GM21423 (cell line): ENCODE measurements at regions not wholly inside any gene's neighbourhood (a gene's known extent, or its start where the extent isn't known, plus 50 kb on each side); places are given as distances from the start of the nearest gene placed in this dataset.

Source experiments
- ATAC-seq: cut with Tn5 transposase; IDR thresholded peaks from one replicate; pipeline ENCODE4 v1.9.1; 2021; ENCODE audit warnings: mild to moderate bottlenecking, moderate library complexity; ENCODE audit not compliant: unreplicated experiment

DNA sequence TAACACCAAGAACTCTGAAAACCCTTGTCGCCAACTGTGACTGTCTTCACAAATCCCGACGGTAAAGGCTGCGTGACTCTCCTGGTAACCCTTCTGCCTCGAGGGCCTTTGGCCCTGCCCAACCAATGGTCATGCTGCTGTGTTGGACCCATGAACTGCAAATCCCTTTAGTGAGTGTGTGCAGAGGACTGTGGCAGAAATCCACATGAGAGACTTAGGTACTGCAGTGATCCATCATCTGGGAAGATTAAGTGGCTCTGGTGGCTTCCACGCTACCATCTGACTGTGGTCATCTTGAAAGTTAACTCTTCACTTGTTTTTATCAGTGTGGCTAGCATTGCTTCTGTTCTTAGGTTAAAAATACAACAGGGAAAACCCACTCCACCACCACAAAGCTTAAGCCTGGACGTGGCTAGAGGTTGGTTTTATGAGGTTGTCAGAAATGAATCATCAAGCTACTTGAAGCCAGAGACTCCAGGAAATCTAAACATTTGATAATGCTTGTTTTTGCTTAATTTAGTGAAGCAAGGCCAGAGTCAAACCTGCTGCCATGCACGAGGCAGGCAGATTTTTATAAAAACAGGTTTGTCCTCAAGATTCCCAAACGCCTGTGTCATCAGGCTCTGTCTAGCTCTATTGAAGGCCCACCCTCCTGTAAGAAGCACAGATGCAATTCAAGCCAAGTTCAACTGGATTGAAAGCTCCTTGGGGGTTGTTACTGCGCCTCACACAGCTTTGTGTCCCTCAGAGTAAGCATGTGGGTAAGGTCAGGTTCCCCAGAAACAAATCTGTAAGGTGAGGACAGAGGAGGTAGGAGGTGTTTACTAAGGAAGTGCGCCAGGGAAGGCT is 52.7 kb upstream of the ERCC6L2 start:
- ATAC-seq, result peak; percentile 83

DNA sequence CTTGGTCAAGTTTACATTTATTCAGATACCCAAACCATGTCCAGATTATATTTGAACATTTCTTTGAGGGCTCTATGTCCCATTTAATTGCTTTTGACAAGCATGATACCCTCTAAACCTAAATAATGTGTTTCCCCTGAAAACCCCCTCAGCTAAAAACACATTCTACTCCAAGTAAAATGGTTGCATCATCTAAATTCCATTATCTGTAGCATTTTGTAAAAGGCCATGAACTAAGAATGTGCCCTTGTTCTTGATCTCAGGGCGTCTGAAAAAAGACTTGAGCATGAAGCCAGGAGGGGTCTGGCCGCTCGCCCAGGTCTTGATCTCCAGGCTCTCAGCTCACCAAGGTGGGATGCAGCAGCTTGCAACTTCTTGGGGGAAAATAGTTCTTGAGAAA is 53.5 kb upstream of the ERCC6L2 start:
- ATAC-seq, result no peak

DNA sequence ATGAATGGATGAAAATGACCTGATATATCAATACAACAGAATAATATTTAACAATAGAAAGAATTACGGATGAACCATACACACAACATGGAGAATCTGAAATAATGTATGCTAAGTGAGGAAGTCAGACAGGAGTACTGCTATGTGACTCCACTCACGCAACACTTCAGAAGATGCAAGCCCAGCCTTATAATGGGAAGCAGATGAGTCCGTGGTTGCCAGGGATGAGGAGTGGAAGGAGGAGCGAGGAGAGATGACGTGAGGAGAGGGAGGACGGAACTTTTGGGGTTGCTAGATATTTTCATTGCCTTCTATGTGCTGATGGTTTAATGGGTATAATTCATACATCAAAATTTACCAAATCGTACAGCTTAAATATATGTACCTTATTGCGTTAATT is 55.4 kb upstream of the ERCC6L2 start:
- no peak for ATAC-seq

DNA sequence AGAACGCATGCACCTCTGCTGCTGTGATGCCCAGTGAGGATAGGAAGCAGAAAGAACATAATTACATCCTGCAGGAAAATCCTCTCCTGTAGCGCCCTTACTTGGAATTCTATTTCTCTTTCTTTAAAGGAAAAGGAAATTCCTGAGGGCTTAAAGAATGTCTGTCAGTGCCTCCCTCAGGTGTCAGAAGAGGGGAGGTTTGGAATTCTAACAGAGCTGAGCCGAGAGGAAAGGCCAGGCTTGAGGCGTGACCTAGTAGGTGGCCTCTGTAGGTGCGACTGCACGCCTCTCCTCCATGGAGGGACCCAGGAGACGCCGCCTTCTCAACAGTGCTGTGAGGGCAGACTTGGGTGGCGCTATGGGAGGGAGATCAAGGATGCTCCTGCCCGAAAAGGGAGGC is 55.9 kb upstream of the ERCC6L2 start:
- ATAC-seq, result no peak

DNA sequence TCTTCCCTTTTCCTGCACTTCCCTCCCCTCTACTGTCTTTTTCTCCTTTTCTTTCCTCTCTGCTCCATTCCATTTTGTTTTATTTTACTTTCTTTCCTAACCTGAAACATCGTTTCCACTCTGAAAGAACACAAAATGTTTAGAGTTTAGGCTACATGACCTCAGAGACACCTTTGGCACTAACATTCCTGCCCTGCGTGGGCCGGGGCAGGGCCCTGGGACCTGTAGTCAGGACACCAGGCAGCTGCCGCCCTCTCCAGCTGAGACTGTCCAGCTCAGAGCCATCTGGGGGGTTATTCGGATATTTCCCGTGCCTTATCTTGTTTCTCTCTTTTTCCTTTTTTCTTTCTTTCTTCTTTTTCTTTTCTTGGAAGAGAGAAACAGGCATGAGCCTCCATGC is 58.3 kb upstream of the ERCC6L2 start:
- ATAC-seq, result no peak

DNA sequence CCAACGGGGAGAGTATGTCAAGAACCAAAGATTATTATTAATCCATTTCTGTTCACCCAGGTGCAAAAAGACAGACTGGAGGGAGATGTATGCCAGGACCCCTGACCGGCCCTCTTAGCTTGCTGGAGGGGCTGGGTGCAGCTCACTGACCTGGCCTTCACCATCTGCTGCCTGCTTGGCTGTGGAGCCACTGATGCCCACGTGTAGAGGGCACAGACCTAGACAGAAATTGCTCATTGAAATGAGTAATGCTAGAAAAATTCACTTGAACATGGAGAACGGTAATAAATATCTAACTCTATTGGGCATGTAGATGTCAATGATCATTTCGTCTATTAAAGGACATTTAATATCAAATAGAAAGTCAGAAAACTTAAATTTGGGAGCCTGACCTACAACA is 58.8 kb upstream of the ERCC6L2 start:
- no peak for ATAC-seq

DNA sequence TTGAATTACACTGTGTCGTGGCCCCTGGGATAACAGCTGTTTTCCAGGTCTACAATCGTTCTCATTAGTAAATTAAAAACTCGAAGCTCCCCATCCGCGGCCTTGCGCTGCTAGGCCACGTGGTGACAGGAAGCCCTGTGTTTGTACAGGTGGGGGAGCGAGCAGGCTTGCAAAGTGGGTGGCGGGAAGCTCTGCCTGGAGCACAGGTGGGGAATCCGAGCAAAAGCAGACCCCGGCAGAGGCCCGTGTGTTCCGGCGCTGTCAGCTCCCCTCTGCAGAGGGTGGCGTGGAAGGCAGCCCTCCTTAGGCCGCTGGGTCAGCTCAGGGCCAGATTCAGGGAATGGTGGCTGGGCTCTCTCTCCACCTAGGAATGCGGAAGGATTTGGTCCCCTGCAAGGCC is 59.5 kb upstream of the ERCC6L2 start:
- ATAC-seq, result no peak

DNA sequence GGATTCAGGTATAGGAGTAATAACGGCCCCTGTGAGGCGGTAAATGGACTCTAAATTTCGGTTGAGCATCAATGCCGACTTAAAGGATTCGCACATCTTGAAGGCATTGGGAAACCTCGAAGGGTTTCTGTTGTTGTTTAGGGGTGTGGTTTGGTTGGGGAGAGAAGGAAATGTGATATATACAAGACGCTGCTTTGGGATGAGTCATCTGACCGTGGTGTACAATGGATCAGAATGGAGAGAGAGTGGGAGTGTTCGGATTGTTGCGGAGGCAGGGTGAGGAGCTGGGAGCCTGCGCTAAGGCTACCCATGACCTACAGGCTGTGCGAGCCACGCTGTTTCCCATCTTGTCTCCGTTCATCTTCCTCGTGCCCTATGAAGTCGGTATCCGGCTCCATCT is 60.4 kb upstream of the ERCC6L2 start:
- no peak for ATAC-seq

DNA sequence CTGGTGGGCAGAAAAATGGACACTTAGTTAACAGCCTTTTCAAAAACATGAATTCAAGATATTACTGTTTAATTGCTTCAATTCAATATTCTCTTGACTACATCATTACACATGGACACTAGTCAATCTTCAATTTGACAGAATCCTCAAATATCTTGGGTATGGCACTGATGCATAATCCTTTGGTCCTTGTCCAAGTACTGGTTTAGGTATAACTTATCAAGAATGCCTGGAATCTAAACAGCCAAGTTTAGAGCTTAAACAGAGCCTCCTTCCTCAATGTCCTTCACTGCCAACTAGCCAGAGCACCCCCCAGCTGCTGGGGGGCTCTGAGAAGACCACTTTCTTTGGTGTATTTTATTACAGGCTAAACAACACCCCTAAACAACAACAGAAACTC is 61.6 kb upstream of the ERCC6L2 start:
- no peak for ATAC-seq

DNA sequence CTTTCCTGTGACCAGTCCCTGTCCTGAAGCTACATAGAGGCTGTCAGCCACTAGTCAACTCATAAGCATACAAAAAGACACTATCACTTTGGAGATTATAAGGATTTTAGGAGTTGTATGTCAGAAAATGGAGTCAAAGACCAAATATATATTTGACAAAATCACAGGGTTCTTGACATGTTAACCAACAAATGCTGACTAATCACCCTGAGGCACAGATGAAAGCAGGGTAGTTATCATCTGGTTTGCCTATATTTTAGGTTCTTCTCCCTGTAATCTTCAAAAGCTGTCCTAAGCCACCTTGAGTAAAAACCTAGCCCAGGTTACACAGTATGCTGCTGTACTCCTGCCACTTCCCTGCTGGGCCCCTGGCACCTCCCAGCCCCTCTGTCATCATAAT is 64.7 kb upstream of the ERCC6L2 start:
- ATAC-seq, result no peak

DNA sequence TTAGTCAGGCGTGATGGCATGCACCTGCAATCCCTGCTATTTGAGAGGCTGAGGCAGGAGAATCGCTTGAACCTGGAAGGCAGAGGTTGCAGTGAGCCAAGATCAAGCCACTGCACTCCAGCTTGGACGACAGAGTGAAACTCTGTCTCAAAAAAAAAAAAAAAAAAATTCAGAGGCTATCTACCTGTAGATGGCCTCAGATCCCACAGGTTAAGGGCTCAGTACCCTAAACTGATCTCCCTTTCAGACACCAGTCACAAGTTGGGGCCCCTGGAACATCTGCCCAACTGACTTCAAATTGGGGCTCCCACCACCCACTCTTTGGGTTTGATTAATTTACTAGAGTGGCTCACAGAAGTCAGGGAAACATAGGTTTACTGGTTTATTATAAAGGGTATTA is 65.4 kb upstream of the ERCC6L2 start:
- ATAC-seq, result no peak

DNA sequence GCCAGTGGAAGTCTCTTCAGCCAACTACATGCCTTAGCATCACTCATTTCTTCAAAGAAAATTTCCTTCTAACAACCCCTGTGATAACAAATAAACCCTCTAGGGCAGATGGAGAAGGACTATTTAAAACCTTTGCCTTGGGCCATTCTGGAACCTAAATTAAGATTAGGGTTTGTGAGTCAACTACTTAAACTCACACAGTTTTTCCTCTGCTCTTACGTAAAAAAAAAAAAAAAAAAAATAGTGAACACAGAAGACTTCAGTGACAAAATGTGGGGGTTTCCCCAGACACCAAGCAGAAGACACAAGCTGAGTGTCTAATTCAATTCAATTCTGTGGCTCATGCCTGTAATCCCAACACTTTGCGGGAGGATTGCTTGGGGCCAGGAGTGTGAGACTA is 65.8 kb upstream of the ERCC6L2 start:
- ATAC-seq, result no peak

DNA sequence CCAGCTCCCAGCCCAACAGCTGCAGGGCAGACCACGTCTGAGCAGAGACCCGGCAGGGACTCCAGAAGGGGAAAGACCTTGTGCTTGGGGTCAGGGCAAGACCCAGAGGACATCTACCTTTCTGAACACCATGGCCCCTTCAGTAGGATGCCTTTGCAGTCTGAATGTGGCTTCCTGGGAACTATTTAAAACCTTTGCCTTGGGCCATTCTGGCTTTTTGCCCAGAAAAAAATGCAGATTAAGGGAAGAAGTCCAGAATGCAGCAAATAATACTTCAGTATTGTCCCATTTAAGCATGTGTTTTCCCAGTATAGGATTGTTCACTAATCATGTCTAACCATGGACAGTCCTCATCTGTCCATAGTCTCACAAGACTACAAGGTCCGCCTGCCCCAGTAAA is 67.5 kb upstream of the ERCC6L2 start:
- ATAC-seq, result no peak

DNA sequence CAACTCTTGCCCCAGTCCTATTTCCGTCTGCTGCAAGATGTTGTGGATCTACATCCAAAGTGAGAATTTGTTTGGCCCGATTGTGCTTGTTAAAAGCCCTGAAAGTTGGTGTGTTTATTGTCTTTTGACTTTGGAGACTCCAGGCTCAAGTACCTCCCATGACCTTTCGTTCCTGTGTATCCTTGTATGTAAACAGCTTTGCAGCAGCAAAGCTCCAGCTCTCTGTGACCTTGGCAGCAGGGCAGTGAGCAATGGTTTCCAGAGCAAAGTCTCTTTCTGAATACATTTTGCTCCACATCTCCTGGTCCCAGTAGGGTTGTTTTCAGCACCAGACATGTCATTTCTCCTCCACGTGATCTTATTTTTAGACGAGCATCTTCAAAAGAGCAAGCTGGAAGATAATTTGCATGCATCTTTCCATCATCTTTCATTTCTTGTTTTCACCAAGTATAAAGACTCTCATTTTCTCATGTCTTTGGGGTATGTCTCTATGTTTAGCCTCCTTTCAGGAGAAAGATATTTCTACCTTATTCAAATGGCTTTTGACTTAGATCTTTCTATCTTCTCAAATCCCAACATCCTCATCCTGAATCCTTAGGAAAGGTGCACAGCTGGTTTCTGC is 68.1 kb upstream of the ERCC6L2 start:
- ATAC-seq, result no peak

DNA sequence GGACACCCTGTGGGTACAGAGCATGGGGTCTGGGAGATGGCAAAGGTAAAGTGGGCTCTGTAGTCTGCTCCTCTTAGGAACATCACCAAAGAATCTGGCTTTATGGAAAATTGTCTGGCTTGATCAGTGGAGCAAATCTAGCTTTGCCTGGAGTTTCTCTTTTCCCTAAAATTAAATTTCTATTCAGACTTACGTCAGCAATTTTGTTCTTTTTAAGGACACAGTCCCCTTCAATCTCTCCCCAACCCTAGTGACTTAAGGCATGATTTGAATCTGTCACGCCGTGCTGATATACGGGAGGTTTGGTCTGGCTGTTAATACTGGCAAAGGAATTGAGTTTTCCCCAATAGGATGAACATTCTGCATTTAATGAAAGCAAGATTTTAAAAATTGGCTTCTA is 72.3 kb upstream of the ERCC6L2 start:
- ATAC-seq, result no peak

DNA sequence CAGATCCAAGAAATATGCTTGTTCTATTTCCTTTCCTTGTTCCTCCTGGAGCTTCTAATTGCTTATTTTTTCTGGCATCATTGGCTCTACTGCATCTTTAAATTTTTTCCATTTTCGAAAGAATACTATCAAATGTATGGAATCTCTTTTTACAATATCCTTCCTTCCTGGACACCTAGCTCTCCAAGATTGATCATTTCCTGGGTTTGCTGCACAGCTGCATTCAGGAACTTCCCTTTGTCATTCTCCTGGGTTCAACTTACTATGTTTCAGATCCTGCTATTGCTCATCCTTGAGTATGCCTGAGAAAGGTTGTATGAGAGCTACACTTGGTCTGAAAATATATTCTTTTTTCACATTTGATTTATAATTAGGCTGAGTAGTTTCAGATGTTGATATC is 73.7 kb upstream of the ERCC6L2 start:
- no peak for ATAC-seq

DNA sequence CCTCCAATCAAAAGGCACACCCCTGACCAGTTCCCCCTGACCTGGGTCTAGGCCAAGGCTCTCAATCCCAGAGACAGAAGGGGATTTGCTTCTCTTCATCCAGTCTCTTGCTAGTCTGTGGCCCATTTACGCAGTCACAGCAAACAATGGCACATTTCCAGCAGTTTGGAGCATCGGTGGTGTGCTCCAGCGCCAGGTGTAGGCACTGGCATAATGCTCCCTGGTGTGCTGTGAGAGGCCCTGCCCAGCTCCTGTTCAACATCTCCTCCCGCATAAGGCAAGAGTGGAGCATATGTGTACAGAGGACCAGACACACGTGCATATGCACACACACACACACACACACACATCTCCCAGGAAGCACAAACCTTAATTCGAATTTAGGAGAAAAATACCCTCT is 79.5 kb upstream of the ERCC6L2 start:
- ATAC-seq, result no peak

DNA sequence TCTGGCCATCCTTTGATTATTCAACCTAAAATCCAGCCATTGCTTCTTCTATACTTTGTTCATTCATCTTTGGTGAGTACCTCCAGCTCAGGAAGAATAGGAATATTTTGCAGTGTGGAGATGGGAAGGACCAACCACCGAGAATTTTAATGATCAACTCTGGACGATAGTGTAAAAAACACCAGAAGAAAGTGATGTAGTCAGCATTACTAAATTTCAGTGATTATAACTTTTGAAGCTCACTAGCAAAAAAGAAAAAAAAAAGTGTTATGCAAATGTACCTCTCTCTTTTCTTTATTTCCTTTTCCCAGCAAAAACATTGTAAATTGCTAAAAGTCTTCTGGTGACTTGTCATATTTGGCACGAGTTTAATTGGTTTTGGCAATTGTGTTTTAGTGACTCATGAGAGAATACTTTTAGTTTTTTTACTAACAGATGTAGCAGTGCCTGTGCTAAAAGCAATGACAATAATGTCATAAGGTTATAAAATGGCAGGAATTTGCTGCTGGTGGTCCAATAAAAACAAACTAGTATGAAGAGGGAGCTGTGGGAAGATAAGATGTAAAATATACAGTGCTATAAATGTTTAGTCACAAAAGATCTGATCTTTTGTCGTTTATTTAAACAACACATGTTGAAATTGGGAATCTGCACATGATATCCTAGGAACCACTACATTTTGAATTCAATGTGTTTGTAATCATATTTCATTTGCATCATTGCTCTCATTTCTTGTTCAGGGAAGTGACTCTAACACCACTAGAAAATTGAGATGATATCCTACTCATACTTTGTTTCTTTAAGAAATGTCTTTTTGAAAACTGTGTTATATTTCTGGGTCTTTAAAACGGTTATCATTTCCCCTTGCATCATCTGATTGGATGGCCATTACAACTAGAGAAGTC is 81.3 kb upstream of the ERCC6L2 start:
- no peak for ATAC-seq

DNA sequence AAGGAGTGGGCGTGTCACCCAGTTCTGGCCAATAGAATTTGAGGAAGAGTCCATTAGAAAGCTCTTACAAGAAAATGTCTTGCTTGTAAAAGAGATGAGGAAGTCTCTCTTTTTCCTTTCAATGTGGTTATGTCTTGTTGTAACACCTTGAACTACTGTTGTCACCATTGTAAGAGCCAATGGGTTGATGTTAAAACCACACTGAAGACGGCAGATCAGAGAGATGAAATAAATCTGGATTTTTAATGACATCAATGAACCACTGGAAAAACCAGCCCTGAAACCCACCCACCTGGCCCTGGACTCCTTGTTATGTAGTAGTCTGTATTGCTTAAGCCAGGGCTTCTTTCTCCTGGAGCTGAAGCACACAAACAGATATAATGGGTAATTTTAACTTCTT is 83.8 kb upstream of the ERCC6L2 start:
- no peak for ATAC-seq

DNA sequence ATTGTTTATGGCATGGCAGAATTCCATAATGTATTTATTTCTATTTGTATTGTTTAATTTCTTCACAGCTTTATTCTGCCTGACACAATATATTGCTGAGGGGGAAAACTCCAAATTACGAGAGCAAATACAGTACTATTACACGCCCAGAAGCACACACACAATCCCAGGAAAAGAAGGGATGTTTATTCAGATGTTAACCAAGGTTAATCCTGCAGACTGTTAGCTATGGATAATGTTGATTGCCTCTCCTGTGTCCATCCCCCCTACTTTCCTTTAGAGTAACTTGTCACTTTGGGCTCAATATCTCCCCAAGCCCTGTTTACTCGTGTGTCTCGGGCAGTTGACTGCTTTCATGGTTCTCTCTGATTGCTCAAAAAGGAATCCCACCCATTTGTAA is 84.2 kb upstream of the ERCC6L2 start:
- ATAC-seq, result no peak

DNA sequence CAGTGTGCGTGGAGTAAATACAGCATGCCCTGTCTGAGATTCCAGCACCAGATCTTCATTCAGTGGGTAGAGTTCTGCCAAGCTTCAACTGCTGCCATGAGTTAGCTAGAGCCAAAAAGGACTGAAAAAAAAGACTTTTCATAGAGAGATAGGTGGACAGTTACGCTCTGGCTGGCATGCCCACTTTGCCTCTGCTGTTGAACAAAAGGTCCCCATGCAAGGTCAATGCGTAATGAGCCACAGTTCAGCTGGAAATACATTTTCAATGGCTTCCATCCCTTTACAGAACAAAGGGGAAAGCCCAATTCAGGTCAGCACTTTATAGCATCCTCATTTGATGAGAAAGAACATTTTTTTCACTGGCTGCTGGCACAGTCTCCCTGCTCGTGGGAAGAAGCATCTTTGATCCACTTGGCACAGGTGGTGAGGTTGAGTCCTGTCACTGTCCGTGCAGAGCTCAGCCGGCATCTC is 86.9 kb upstream of the ERCC6L2 start:
- no peak for ATAC-seq

DNA sequence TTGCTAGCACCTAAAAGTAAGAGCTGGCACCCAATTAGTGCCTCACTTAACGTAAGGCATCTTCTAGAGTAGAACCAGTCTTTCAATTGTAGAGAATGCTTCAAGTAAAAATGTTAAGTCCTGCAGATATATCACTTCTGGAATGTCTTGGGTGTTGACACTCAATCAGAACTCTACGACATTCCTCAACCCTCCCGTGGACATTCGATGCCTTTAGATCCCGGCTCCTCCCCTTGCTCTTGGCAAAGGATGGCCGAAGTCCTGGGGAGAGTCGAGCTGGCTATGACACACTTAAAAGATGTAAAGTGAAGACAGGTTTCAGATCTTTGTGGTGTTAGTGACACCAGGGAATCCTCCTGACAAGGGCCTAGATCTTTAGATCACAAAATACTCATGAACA is 87.5 kb upstream of the ERCC6L2 start:
- no peak for ATAC-seq
